ENCODE measurements at regions not wholly inside any gene's neighbourhood (a gene's known extent, or its start where the extent isn't known, plus 50 kb on each side); places are given as distances from the start of the nearest gene placed in this dataset.

DNA sequence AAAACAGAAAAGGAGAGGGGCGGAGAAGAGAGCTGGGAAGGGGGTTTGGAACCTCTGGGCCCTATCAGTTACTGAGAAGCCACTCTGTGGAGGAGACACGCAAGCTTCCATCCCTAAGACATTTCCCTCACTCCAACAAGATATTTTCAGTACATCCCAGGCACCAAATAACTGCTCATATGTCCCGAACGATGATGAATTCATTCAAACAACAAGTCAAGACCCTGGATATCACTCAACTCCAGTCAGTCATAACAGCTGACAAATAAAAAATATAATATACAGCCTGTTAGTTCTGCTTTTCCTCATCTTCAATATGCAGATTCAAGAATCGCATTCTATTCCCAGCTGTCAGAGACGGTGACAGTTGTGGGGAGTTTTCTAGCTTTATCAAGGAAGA lies 104.0 kb upstream of the ZFHX3 start:
- no peak for DNase-seq (ENCODE audit: low spot score)

DNA sequence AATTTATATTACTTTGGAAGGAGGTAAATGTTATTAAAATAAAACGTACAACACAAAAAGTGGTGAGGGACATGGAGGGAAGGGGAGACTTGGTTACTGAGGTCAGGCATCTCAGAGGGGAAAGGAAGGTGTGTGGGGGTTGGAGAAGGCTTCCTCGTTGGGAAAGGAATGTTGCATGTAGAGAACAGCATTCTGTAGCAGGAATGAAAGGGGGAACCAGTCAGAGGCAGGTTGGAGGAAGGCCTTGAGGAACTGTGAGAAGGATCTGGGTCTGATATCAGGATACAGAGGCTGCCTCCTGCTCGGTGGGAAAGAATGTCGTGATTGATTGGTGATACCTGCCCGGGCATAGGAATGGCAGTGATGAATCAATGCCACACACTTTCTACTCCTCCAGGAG lies 103.3 kb upstream of the ZFHX3 start:
- DNase-seq (ENCODE audit: low spot score): no peak

DNA sequence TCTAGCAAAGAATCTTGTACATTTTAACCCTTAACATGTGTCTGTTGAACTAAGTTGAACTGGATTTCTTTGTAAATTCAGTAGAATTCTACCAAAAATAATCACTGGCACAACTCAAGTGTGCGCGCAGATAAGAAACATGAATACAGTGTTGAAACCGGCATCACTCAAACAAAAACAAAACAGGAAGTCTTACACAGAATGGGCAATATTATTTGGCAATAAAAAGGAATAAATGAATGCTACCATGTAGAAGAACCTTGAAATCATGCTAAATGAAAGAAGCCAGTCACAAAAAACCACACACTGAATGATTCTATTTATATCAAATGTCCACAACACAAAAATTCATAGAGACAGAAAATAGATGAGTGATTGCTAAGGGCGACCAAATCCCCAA lies 102.9 kb upstream of the ZFHX3 start:
- no peak for DNase-seq (ENCODE audit: low spot score)

DNA sequence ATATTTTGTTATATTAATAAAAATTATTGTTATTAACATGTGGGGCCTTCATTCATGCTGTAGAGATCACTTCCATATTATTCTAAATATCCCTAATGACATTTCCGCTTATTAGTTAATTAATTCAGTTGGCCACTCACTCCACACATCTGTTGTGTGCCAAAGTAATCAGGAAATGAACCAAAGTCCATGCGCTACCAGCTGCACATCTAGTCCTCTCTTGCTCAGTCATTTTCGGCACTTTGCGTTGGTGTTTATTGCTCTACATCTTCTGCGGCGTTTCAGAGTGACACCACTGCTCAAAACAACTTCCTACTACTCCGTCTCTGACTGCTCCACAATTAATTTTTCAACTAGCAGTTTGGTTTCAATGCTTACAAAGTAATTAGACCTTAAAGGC lies 101.4 kb upstream of the ZFHX3 start:
- no peak for DNase-seq (ENCODE audit: low spot score)

DNA sequence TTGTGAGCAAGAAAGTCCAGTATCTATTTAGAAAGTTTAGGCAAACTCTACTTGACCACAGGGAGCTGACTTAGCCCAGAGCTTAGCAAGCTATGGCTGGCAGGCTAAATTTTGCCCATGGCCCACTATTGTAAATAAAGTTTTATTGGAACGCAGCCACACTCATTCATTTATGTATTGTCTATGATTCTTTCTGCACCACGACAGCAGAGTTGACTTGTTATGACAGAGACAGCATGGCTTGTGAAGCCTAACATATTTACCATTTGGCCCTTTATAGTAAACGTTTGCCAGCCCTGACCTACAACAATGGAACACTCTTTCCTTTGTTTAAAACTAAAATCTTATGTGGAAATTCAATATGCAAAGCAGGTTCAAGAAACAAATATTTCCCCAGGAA lies 100.0 kb upstream of the ZFHX3 start:
- no peak for DNase-seq (ENCODE audit: low spot score)

DNA sequence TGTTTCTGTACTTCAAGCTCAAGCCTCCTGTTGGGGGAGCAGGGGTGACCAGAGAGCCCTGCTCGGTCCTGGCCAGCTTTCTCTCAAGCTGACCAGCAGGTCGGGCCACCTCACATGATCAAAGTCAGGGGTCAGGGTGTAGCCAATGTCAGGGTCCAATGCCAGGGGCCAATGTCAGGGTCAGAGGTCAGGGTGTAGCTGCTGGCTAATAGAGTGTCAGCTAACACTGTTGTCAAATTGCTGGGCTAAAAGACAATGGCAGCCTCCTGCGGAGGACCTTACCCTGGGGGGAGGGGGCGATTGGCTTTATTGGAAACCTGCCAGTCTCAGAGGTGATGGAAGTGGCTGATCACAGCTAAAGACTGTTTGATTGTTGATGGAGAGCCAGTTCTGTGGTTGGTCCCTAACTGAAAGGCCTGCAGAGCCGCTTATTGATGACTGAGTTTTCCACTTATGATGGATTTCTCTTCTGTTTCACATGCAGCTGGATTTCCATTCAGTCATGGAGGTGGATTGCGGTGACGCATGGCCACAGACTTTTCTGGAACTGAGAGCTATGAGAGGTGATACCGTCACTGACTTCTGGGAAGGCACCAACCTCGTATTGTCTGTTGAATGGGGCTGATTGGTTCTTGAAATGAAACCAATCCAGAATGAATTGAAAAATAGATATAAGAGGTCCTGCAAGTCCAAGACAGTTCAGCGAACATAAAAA lies 97.4 kb upstream of the ZFHX3 start:
- DNase-seq (ENCODE audit: low spot score): no peak

DNA sequence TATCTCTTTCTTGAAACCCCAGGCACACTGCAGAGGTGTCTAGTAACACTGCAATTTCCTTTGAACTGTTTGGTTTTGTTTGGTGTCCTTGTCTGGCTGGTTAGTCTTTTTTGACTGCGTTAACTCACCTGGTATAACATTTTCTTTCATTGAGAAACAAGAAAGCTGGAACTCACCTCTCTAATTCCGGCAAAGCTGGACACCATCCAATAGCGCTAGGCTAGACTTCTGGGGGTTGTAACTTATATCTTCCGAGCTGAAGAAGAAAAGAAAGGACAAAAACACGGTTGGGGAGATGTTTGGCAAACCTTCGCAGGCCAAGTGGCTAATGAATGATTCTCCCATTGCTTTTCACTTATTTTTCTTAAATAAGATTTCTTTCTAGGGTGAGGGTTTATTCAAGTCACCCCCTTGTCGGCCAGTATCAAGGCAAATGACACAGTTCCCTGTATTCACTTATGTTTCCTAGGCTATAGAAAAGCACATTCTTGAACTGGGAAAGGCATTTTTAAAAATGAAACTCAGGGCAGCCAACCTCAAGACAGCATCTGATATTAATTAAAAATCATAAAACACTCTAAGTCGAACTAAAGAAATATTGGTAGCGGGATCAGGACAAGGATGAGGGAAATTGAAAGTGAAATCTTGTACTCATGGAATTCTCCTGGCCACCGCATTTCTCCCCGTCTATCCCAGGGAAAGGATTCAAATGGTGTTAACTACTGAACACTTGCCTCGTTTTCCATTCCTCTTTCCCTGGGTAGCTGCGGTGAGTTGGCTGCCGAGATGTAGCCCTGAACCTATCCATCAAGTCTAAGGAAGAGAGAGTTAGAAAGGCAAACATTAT lies 95.9 kb upstream of the ZFHX3 start:
- DNase-seq (ENCODE audit: low spot score): no peak

DNA sequence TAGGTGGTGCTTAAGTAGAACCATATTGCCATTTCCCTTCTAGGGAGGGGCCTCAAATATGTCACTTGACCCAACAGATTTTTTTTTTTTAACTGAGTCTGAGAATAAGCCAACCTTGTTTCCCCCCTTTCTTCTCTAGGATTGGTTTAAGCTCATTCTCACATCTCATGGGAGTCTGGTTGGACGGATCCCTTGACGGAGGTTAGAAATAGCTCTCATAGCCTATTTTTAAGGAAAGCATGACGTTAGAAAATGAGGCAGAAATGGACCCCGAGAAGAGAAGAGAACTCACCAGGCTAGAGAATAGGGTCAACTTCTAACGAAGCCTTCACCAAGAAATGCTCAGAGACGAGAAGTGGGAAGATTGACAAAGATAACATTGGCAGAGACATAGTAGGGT lies 95.1 kb upstream of the ZFHX3 start:
- DNase-seq (ENCODE audit: low spot score): no peak

DNA sequence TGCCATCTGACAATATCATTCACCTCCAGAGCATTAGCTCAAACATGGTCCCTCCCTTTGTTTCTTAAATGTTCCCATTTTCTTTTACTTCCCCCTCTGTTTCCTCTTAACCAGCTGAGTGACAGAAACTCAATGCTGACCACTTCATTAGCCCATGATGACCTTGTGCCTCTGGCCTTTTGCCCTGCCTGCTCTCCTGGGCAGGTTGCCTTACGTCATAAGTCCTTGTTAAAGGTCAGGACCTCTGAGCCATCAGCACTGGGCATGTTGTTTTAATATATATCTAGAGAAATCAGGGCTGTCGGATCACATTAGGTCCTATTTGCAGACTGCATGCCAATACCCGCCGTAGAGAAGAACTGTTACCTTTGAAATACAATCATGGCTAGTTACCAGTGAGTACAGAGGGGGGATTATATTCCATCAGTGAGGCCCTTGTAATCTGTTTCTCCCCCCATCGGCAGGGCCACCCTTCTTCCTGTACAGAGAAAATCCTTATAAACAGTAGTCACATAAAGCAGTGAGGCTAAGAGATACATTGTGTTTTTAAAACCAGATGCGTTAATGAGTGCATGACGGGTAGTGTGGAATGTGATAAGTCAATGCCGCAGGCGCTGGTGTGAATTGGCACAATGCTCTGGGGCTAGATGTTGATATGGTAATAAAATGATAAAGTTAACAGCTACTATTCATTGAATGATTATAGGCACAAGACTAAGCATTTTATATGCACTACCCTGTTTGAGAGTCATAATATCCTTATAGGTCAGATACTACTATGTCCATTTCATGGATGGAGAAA lies 94.3 kb upstream of the ZFHX3 start:
- DNase-seq (ENCODE audit: low spot score): no peak

DNA sequence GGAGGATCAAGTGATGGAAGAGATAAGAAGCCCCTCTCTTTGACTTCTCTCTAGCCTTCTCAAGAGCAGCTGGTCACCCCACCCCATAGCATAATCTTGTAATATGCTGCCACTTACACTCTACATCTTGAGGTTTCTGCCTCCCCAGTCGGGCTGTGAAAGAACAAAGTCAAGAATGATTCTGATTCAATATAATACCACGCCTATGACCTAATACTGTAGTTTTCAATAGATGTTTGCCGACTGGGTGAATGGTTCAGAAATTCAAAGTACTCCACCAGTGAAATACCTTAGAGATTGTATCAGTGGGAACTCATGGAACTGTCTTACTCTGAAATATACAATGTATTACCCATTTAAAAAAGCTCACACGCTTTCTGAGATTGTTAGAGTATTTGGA lies 93.0 kb upstream of the ZFHX3 start:
- no peak for DNase-seq (ENCODE audit: low spot score)

DNA sequence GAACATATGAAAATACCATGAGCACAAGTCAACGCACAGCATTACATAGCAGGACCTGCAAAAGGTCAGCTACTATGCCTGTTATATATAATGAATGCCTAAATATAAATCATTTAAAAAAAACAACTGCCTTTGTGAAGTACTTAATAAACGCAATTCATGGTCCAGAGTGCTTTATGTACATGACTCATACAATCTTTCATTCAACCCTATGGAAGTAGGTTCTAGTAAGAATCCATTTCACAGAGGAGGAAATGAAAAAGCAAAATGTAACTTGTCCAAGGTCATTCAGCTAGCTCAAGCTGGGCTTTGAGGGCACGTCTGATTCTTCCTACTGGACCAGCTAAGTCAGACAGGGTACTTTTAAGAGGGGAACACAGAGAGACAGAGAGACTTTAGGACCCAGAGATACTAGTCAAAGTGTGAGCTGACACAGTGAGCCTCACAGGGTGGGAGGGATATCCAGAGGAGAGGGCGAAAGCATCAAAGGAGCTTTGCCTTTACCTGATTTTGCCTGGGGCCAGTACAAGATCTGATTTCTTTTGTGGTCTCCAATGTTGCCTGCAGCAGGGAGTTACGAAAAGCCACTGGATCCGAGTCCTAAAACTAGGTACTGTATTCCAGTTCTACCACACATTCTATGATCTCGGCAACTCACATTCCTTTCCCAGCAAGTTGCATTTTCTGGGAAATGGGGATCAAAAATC lies 83.4 kb upstream of the ZFHX3 start:
- no peak for DNase-seq (ENCODE audit: low spot score)

DNA sequence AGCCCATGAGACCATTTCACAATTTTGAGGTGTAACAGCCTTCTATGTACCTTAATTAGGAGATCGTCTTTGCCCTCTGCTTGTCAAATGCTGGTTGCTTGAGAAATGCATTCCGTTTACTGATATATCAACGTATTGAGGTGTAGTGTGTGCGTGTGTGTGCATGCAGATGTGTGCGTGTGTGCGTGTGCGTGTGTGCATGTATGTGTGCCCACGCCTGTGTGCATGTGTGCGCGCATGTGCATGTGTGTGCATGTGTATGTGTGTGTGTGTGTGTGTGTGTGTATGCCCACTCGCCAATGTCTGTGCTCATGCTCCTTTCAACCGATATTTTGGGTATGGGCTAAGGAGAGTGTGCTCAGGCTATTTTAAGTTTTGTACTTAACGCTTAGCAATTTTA lies 81.5 kb upstream of the ZFHX3 start:
- DNase-seq (ENCODE audit: low spot score): no peak

DNA sequence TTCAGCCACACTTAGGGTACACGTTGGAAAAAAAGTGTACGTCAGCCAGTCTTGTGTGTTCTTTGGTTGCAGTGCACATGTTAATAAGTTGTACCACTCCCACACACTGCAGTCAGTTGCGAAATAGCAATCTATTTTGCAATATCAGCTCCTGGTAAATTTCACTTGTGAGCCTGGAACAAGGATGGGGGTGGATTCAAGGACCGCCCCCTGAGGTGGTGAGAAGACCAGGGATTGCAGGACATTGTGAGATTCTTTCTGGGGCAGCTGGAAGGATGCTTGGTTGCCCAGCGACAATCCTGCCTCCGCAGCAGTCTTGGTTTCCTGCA lies 78.6 kb upstream of the ZFHX3 start:
- no peak for DNase-seq (ENCODE audit: low spot score)

DNA sequence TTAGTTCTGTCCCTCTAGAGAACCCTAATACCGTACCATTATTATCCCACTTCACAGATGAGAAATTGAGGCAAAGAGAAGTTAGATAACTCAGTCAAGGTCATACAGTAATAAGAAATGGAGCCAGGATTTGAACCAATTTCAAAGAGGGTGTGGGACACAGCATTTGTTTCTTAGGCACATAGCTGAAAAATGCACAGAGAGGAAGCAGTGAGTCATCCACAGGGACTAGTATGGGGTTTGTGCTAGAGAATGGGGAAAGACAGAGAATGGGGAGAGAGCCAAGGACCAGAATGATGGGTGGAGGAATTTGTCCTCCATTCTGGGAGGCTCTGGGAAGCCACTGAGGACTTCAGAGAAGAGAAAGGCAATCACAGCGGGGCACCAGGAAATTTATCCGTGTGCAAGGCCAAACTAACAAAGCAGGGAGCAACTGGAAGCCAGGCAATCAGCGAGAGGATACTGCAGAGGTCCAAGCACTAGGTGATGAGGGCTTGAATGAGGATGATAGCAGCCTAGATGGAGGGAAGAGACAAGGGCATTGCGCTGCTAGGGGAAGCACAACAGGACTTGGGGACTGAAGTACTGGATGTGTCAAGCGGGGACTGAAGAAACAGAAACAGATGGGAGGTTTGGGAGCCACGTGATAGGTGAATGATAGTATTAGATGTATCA lies 78.1 kb upstream of the ZFHX3 start:
- DNase-seq (ENCODE audit: low spot score): no peak

DNA sequence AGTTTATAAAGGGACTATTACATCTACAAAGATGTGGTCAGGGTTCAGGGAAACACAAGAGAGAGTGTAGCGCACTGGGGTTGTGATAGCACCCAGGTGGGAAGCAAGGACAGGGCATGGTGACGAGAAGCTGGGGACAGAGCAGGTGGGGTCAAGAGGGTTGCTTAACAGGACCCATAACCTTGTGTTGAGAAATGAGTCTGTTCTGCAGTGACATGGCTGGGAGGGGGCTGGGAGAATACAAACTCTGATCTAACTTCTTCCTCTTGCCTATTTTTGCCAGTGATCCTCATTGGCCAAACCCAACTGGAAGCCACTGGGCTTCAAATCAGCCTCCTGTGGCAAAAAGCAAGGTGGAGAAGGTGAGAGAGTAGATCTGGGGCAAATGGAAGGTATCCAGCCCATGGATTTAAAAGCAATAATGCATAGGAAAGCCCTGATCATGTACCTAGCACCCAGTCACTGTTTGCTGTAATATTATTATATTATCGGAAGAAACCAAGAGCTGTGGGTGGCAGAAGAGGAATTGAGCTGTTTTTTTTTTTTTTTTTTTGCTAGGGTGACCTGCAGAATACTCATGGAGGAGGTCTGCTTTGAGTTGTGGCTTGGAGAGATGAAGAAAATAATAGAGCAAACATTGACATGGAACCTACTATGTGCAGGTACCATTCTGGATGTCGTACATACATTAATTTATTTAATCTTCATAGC lies 76.9 kb upstream of the ZFHX3 start:
- no peak for DNase-seq (ENCODE audit: low spot score)

DNA sequence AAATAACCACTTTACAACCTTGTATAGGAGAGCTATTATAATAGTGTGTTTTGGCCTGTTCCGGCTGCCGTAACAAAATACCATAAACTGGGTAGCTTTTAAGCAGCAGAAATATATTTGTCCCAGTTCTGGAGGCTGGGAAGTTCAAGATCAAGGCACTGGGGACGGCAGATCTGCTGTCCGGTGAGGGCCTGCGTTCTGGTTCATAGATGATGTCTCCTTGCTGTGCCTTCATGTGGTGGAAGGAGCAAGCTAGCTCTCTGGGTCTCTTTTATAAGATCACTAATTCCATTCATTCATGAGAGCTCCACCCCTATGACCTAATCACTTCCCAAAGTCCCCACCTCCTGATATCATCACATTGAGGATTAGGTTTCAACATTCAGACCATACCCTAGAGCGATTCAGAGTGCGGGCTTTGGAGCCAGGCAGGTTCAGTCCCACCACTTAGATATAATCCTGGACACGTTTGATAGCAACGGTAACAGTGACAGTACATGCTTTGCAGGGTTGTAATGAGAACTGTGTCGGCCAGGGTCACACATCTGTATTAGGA lies 76.2 kb upstream of the ZFHX3 start:
- DNase-seq (ENCODE audit: low spot score): no peak

DNA sequence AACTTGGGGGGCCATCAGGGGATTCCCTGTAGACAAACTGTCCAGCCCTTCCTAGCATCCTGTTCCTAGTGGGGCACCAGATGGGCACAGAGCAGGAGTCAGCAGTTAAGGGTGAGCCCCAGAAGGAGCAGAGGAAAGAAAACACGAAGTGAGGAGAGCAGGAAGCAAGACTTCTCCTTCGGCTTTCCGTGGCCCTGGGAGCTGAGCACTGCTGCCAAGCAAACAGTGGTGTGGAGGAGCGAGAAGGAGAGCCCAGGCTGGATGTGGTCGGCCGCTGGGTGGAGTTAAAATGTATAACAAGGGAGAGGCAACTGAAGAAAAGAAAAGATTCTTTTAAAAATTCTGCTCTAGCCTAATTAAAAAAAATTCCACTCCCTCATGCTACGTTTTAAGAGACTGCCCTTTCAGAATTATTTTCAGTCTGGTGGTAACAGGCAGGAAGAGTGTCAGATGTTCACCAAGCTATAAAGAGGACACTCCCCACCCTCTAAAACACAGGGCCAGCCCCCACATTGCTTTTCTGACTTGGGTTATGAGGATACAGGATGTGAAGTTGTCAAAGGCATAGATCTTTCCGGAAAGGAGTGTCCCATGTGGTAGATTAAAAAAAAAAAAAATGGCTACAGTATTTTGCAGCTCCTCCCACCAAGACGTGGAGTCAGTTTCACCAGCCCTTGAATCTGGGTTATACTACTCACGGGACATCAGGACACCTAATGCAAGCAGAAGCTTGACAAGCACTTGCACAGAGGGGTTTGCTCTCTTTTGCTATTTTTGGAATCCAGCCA lies 74.9 kb upstream of the ZFHX3 start:
- peak; percentile 5 for DNase-seq (ENCODE audit: low spot score)

DNA sequence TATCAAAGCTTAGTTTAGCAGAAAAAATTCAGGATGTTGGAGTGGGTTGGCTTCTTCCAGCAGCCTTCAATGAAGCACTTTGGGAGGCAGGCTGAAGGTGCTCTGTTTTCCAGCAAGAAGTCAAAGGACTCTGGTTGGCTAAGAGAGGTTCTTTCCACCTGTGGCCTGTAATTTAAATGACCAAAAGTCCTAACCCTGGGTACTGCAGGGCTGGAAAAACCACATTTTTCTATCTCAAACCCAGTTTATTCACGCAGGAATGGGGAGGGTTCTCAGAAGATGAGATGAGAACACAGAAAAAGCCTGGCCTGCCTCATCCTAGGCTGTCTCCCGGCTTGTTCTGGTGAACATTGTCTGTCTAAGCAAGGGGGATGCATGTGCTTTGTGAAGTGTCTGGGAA lies 68.6 kb upstream of the ZFHX3 start:
- no peak for DNase-seq (ENCODE audit: low spot score)

DNA sequence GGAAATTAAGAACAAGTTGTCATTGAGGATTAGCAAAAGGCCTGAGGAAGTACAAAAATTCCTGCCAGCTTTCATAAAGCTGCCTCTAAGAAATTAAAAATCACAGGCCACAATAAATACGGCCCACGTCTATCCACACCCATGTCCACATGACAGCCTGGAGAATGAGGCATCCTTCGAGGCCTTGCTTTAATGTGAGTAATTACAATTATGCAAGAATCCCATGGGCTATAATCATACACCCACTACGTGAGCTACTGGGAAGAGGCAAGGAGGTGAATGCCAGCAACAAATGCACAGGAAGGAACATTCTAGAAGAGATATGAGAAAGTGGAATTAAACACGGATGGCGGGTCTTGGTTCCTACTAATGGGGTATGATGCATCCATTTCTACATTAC lies 65.4 kb upstream of the ZFHX3 start:
- no peak for DNase-seq (ENCODE audit: low spot score)
